HEK293T (cell line): ENCODE measurements at regions not wholly inside any gene's neighbourhood (a gene's known extent, or its start where the extent isn't known, plus 50 kb on each side); places are given as distances from the start of the nearest gene placed in this dataset.

Experiments used
- ARNT ChIP-seq: fragments of 450-650 bp; IDR thresholded peaks from 2 replicates; pipeline ENCODE4 v1.6.1; 2017; ENCODE audit warnings: mild to moderate bottlenecking
- FOXM1 ChIP-seq: fragments of 450-650 bp; IDR thresholded peaks from 2 replicates; pipeline ENCODE4 v1.6.1; 2017; ENCODE audit warnings: mild to moderate bottlenecking, borderline replicate concordance
- SP1 ChIP-seq: fragments of 450-650 bp; IDR thresholded peaks from 2 replicates; pipeline ENCODE4 v1.6.1; 2017
- SUZ12 ChIP-seq: fragments of 450-650 bp; IDR thresholded peaks from 2 replicates; pipeline ENCODE4 v1.6.1; 2016; ENCODE audit warnings: mild to moderate bottlenecking
- TARDBP ChIP-seq: fragments of 450-650 bp; IDR thresholded peaks from 2 replicates; pipeline ENCODE4 v1.6.1; 2016
- ZNF384 ChIP-seq: fragments of 450-650 bp; IDR thresholded peaks from 2 replicates; pipeline ENCODE4 v1.6.1; 2016

DNA sequence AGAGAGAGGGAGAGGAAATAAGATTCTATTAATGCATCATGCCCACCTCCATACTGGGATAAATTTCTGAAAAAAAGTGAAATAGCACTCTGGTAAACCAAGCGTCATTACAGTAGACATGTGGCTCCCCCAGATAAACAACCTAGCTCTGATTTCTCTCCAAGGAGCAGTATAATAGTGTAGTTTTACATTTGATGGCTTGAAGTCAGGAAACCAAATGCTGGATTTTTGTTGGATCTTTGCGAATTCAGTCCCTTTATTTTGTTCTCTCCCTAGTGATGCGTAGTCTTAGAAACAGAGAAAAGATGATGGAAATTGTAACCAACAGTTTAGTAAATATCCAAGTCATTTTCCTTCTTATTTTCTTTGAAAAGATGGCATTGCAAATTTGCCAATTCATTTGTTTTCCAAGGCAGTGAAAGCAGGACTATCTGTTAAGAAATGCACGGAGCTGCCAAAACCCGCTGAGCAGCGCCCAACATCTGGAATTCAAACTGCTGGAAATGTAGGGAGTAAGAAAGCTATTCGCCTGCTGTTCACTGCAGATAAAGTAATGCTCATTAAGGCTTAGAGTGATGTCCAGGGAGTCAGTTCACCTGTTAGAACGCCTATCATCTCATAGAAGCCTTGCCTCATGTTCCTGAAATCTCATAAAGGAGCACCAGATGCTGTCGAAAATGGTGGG lies 85.7 kb upstream of the DOK5 start:
- TF ChIP-seq SUZ12: no peak
- TF ChIP-seq TARDBP: no peak
- TF ChIP-seq ZNF384: no peak
- no peak for TF ChIP-seq SP1
- no peak for TF ChIP-seq ARNT
- no peak for TF ChIP-seq FOXM1
